Gastroesophageal sphincter (tissue), 3 donors: ENCODE measurements at regions not wholly inside any gene's neighbourhood (a gene's known extent, or its start where the extent isn't known, plus 50 kb on each side); places are given as distances from the start of the nearest gene placed in this dataset.
"Not testable (repeated sequence)": the region's sequence is repeated elsewhere in the genome, so short reads cannot be mapped to it uniquely, and the experiment has no call there.

ENCODE experiments used
- CTCF ChIP-seq, 4 experiments: fragments of 200-600 bp in 2 of 4; fragments of 450-650 bp in 2 of 4; sonication (generic) in 1 of 4; IDR thresholded peaks; one replicate each; pipeline ENCODE4 v1.5.1; 2017 to 2019; ENCODE audit warnings: antibody characterized with exemption in 4 of 4, mild to moderate bottlenecking in 2 of 4, moderate library complexity in 2 of 4
- POLR2A ChIP-seq, 2 donors: fragments of 450-650 bp; IDR thresholded peaks; one replicate each; pipeline ENCODE4 v1.6.1; 2017; ENCODE audit warnings: antibody characterized with exemption in 2 of 2, mild to moderate bottlenecking in 2 of 2, moderate library complexity in 1 of 2
- POLR2AphosphoS5 ChIP-seq: sonication (generic); formaldehyde crosslinking; IDR thresholded peaks from one replicate; pipeline ENCODE4 v1.6.1; 2017; ENCODE audit warnings: antibody characterized with exemption

- not testable (repeated sequence) for TF ChIP-seq CTCF (IDR thresholded peaks at IDR 0.05); POLR2A (IDR thresholded peaks at IDR 0.05); POLR2AphosphoS5
Observed at GRCh38 chrX:27087176-27087575, 376.0 kb downstream of the PPP4R3C start.
